HTR-8/SVneo (cell line): ENCODE measurements at regions not wholly inside any gene's neighbourhood (a gene's known extent, or its start where the extent isn't known, plus 50 kb on each side); places are given as distances from the start of the nearest gene placed in this dataset.

ENCODE experiments used
- DNase-seq: peaks from one replicate; pipeline ENCODE4 v3.0.0; 2011; ENCODE audit warnings: low spot score, mixed read lengths; ENCODE audit not compliant: insufficient read length
- FAIRE-seq: peaks from 2 replicates; lab custom pipeline; 2011; peaks lifted over from hg19 to GRCh38; lab: Jason Lieb, UNC

DNA sequence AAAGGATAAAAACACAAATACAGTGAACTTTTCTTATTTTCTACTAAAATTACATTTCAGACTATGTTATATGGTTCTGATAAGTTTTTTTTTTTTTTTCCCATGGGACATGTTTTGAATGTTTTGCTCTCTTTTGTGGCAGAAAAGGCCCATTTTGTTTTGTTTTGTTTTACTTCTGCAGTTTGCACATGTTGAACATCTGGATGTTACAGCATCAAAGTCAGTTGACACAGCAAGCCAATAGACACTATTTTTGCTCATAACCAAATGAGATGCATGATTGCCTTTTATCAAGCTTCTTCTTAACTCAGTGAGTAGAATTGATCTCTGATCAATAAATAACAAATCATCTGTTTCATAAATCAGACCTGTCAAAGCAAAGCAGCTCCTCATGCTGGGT, 904.2 kb downstream of the ADGRL2 start:
- FAIRE-seq (no peak), DNase-seq (no peak)

DNA sequence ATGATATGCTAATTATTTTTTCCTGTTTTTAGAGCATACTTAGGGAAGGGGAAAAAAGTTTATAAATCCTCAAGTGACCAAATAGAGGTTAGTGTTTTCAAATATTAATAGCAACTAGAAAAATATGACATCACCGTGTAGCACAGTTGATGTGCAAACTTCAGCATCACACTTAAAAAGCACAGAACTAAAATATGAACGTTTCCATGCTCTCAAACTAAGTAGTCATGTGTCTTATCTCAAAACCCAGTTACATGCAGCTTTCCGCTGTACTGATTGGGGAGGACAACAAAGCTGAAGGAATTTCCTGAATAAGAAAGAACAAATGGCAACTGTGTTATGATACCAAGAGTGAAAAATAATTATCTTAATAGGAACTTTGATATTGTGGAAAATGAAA, 903.7 kb downstream of the ADGRL2 start:
- DNase-seq, result no peak
- no peak for FAIRE-seq

DNA sequence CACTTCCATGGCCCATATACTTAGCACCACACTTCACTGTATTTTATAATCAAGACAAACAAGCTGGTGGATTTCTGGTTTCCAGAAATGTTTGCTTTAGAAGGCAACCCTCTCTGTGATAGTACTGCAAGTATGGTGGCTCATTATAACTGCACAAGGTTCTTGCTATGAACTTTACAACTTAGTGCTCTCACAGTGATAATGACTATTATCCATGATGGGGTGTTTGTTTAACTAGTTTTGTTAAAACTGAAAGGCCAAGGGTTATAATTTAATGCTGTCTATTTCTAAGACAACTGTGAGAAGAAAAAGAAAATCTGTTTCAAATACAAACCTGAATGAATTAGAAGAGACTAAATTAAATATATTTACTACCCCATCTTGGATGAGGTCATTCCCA, 903.2 kb downstream of the ADGRL2 start:
- no peak for DNase-seq
- no peak for FAIRE-seq

DNA sequence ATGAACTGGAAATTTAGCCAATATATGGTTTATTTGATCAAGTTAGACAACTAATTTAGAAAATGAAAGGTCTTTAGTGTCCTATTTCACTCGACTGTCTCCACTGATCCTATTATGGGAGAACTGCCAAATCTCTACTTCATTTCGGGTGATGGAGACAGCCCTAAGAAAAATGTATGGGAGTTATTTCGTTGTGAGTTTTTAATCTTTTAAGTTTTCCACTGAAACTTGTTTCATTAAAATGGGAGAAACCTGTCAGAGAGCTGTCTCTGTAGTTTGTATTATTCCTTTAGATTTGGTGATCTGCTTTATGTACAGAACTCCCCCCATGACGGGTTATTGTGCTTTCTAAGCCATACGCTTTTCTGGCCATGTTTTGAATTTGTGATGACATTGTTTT, 899.7 kb downstream of the ADGRL2 start:
- DNase-seq (no peak), FAIRE-seq (no peak)

DNA sequence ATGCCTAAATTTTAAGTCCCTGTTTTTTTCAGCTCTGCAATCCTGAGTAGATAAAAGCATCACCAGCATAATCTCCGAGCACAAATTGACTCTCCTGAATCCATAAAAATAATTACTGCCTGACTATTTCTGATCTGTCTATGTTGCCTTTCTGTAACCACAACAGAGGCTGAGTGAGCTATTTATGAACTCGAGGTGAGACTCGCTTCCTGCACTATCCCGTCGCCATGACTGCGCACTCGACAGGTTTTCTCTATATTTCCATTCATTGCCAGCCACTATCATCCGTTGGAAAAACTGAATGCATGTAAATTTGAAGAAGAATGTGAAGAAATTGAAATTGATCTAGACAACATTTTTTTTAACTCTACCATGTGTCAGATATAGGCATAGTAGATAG, 897.2 kb downstream of the ADGRL2 start:
- DNase-seq (no peak), FAIRE-seq (no peak)

DNA sequence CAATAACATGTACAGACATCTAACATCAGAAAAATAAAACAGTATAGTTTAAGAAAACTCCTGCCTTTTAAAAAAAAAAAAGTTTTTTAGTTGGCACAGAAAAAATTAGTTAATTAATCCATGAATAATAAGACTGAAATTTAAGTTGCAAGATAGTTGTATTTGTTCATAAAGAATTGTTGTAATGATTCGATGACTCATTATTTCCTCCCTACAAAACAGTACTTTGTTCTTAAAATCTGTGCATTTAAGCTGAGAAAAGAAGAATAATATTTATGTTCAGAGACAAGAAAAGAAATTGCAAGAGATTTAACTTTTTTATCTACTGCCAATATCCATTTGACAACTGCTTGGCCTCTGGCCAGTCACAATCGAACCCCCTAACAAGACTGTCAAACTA, 894.7 kb downstream of the ADGRL2 start:
- no peak for DNase-seq
- FAIRE-seq, result no peak

DNA sequence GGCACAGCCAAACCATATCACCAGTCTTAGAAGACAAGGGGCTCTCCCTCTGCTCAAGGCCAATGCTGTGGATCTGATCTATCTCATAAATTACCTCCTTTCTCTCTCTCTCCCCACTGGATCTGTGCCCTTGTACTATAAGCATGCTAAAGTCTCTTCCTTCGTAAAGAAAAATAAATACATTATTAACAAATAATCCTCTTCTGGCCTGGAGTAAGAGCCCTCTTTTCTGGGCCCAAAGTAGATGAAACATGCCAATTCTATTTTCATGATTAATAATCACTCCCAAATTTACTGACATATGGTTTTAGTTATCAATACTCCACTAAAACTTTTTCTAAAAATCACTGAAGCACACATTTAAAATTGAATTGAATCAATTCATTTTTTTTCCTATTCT, 889.7 kb downstream of the ADGRL2 start:
- no peak for DNase-seq

DNA sequence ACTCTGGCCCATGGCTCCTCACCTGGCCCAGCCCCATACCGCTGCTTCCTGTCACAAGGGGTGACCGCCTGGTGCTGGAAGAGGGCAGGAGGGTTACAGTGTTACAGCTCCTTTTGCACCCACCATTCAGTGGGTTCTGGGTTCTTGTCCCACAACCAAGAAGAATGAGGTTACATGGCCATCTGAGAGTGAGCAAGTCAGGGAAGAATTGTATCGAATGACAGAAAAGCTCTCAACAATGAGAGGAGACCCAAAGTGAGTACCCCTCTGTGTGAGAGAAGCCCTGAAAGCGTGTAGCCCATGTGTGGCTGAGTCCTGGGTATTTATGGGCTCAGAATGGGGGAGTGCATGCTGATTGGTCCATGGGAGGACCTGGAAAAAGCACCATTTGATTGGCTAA, 888.5 kb downstream of the ADGRL2 start:
- DNase-seq (no peak), FAIRE-seq (no peak)

More for the DNA sequence above, 889.7 kb downstream of the ADGRL2 start:
- no peak for FAIRE-seq

DNA sequence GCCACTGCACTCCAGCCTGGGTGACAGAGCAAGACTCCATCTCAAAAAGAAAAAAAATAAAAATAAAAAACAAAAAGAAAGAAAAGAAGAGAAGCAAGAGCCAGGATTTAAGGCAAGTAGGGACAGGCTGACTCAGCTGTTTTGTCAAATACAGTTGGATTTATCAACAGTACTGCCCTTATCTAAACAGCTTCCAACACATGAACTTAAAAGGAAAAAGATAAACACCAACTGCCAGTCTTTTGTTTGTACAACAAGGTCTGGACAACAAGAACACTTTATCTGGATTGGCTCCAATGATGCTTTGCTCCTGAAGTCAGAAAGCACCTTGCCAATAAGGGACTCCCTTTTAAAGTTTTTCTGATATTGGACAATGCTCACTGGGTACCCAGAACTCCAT, 886.0 kb downstream of the ADGRL2 start:
- no peak for DNase-seq
- FAIRE-seq, result no peak

DNA sequence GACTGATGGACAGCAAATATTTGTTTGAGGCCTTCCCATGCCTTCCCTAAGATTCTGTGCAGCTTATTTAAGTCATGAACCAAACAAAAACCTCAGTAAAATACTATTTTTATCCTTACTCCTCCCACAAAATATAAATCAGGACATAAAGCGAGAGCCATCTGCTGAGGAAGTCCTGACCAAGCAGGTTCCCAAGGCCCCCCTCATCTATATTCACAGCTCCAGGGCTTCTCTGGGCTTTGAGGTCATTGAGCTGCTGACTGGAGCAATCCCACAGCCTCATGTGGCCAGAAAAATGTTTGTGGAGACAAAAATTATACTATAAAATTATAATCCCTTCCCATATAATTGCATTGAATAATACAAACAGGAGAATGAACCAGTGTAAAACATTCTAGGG, 846.2 kb downstream of the ADGRL2 start:
- DNase-seq (no peak), FAIRE-seq (no peak)

DNA sequence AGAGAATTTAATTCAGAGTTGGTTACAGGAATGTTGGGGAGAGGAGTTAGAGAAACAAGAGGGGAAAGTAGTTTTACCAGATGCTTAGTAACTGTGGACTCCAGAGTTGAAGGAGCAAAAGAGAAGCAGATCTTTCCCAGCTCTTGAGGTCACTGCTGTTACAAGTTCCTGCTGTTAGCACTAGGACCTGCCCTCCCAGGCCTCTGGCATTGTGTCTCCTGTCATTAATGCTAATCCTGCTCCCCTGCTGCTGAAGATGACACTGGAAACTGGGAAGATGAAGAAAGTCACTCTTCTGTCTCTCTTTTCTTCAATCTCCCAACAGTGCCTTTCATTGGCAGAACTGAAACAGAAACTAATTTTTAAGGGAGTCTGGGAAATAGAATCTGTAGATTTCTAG, 845.6 kb downstream of the ADGRL2 start:
- FAIRE-seq, result no peak
- no peak for DNase-seq

DNA sequence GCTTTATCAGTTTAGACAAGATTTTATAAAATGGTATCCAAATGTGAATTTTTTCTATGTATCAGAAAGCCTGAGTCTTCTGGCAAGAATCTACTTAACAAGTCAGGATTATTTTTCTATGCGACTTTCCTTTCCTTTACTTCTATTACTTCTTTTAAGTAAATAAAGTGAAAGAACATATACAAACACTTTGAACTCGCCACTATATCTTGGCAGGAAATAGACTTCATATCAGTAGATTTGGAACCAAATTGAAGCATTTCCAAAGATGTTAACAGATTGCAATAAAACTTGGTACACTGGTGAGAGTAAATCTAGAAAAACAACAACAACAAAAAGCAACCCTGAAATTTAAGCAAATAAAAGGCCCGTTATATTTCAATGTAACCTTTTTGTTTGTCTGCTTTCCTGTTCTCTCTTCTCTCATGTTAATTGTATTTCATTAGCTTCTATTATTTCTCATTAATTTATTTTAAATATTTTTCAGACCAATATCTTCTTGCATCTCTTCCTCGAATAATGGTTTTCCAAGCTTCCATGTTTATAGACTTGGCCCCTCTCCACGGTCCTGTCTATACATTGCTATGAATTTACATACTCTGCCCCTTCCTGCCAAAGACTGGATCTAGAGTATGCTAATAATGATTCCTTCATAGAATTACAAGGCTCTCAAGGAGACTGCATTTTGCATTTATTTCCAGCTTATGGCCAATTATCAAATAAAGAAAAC, 843.6 kb downstream of the ADGRL2 start:
- DNase-seq, result no peak
- no peak for FAIRE-seq

DNA sequence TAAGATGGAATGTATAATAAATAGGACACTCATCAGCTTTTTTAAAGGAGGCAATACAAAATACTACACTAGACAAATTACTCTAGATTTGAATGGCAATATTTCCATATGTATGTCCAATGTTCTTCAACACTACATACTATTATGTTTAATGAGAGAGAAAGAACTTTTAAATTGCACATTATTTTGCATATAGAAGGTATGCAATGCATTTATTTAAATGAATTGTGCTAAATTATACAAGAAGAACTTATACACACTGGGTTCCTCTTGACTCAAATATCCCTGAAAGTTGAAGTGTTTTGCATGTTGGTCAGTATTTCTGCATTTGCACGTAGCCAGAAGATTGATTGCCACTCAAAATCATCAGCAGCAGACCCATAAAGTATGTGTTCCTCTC, 839.6 kb downstream of the ADGRL2 start:
- DNase-seq (no peak), FAIRE-seq (no peak)

DNA sequence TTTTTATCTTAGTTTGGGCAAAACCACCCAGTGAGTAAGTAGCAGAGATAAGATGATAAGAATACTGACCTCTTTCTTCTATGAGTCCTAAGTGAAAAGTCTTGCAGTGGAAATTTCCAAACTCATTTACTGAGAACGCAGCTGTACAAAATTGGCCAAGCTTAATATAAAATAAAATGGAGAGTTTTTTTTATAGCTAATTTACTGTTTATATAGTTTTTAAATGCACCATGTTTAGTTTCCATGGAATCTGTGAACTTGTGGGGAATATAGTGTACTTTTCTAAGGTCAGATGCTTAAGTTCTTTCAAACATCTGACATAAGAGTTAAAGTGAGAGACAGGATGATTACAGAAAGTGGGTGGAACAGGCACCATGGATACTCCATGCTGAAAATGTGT, 833.5 kb downstream of the ADGRL2 start:
- FAIRE-seq, result no peak
- DNase-seq, result no peak

DNA sequence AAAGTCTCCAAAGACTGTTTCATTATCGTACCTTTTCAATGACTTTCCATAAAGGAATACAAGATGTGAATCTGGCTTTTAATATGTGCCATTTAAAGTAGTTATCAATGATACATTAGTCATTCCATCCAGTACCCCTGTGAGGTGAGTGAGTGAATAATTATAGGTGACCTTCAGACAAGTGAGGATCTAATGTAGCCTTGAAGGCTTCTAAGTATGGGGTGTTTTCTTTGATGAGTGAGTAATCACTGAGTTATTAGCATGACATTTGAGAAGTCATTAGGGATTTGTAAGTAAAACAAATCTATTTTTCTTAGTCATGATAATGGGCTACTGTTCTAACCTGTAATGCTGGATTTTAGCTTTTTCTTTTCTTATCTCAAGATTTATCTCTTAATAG, 831.4 kb downstream of the ADGRL2 start:
- DNase-seq, result no peak
- no peak for FAIRE-seq

DNA sequence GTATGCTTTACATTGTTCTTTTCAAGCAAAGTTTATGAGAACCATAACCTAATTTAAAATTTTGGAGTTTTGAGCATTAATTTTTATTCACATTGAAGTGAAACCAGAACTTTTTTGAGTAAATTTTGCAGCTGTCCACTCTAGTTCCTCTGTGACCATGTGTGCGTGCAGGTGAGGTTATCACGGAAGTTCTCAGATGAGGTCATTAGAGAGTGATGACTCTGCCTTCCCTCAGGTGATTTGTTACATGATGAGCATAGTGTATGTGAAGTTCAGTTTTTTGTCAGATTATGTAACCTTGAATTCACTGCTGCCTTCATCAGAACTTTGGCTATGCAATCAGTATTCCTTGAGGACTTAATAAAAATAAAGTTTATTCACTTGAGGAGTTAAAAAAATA, 828.2 kb downstream of the ADGRL2 start:
- no peak for FAIRE-seq
- no peak for DNase-seq

DNA sequence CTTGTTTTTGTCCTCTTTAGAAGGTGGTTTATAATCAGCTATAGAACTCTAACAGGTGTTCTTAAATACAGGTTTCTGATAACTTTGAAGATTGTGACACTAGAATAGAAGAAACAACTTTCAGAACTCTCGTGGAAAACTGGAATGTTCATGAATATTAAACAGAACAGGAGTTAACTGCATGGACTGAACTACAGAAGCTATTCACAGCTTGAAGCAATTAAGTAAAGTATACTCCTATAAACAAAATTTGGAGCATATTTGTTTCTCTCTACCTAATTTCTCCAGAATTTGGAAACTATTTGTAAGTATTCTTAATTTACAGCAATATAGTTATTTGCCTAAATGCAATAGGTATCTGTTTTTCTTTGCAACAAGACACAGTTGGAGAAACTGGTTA, 824.8 kb downstream of the ADGRL2 start:
- DNase-seq, result no peak

DNA sequence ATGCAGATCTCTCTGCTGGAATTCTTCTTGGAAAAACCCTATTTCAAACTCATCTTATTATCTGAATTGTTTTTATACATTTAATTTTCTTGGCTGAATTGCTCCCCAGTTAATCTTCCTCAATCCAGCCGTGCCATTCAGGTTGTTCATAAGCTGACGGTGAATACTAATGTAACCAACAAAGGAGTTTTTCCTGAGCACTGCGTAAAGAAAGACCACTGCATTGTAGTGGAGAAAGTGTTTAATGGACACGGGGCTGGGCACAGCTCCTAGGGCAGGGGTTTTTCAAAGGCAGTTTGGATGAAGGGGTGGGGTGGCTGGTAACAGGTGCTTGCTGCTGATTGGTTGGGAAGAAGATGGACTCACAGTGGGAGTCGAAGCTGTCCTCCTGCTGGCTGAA, 820.3 kb downstream of the ADGRL2 start:
- DNase-seq (no peak), FAIRE-seq (no peak)

More for the DNA sequence above, 824.8 kb downstream of the ADGRL2 start:
- FAIRE-seq, result no peak

DNA sequence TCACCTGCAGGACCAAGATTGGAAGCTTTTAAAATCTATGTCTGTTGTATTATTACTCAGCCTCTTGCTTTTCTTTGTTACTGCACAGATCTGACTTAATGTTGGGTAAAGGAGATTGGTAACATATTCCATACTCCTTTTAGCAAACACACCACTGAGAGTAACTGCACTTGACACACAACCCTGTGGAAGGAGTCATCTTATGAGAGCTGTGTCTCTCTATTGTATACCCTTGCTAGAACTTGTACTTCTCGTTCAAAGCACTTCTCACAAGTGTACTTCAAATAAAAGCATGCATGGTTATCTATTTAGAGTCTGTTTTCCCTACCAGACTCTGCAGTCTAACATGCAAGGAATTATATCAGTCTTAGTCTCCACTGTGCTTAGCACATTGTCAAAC, 813.4 kb downstream of the ADGRL2 start:
- FAIRE-seq (no peak), DNase-seq (no peak)

DNA sequence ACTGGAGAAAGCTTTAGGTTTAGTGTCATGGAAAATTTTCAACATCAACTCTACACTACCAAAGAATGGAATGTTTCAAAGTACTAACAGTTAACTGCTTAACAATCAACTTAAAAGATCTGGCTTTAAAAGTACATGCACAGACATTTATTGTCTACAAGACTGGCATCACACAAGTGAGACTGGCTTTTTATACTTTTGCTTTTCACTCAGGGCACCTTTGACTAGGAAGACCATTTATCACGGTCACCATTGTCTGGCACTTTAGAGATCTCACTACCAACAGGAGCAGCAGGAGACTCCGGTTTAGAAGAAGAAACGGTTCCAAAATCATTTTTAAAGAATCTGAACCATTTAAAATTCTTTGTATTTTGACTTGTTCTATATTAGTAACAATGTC, 812.3 kb downstream of the ADGRL2 start:
- DNase-seq, result no peak
- no peak for FAIRE-seq

DNA sequence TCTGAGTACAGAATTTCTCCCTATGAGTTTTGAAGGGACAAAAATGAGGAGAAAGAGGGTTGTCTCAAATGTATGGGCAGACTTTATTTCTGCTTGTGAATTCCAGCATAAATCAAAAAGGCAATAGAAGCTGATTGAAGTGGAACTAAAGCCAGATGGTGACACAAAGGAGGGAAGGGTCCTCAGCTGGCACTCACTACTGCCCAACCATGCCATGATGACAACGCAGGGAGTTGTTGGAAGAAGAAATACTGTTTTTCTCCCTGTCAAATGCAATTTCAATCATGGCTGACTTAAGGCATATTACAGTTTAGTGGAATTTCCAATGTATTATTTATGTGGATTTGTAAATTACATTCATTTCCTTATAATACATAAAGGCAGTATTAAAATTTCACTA, 805.8 kb downstream of the ADGRL2 start:
- FAIRE-seq, result no peak
- DNase-seq, result no peak

DNA sequence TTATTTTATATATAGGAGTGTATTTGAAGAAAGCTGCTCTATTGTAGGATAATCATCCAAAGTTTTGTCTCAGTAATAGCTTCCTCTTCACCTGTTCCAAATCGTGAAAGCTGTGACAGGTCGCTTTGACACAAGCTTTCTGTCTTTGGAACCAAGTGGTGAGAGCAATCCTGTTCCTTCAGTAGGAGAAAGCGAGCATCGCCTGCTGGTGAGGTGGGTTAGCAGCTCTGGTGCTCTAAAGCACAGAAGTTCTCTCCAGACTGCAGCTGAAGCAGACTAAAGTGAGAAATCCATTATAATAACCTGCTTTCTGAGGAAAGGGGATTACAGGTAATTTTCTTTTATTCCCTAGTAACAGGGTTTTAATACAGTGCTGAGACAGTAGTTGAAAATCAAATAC, 803.8 kb downstream of the ADGRL2 start:
- DNase-seq, result no peak

DNA sequence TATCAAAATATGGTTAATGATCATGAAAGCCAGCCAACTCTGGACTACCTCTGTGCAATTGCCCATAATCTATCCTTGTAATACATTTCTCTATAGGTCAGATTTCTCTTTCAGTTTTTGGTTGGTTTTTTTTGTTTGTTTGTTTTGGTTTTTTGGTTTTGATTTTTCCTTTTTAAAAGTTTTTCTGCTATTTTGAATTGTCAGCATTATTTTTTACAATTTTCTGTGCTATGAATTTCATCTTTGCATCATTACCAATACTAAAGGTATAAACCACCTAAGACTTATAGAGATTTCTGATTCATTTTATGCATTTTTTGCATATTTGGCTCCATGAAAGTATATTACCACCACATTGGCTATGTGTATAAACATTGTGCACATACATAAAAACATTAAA, 799.6 kb downstream of the ADGRL2 start:
- FAIRE-seq, result no peak
- no peak for DNase-seq

More for the DNA sequence above, 803.8 kb downstream of the ADGRL2 start:
- no peak for FAIRE-seq
